H1 (cell line): ENCODE measurements at regions not wholly inside any gene's neighbourhood (a gene's known extent, or its start where the extent isn't known, plus 50 kb on each side); places are given as distances from the start of the nearest gene placed in this dataset.

Experiments used
- CTCF ChIA-PET: fragments of 300-600 bp; sonication (Branson Sonifier 250); formaldehyde crosslinking; loops from one replicate; lab custom pipeline; 2021; ENCODE audit not compliant: partially characterized antibody; lab: Charles Lee
- POLR2A ChIA-PET: fragments of 300-600 bp; sonication (Branson Sonifier 250); formaldehyde crosslinking; loops from one replicate; lab custom pipeline; 2021; ENCODE audit warnings: inconsistent platforms; ENCODE audit not compliant: partially characterized antibody; lab: Charles Lee
- DNase-seq, 2 experiments: peaks; one replicate each; pipeline versions ENCODE4 v3.0.0 to v3.0.0-alpha.2; 2010 to 2022; ENCODE audit warnings: low spot score in 2 of 2, low read depth in 1 of 2, mixed read lengths in 1 of 2
- FAIRE-seq: peaks from 2 replicates; lab custom pipeline; 2011; peaks lifted over from hg19 to GRCh38; lab: Jason Lieb, UNC
- H2AFZ ChIP-seq: 2 replicates; pipeline ENCODE4 v1.8.1; 2012; ENCODE audit warnings: low read length, inconsistent platforms
- H2AK5ac ChIP-seq: 2 replicates; pipeline ENCODE4 v1.6.1; 2013; ENCODE audit warnings: low read depth, low read length
- H2BK120ac ChIP-seq: replicated peaks from 2 replicates; pipeline ENCODE3; 2013; ENCODE audit warnings: low read depth, low read length, inconsistent platforms
- H2BK12ac ChIP-seq: 2 replicates; pipeline ENCODE4 v1.6.1; 2013; ENCODE audit warnings: low read depth, low read length
- H2BK15ac ChIP-seq: 2 replicates; pipeline ENCODE4 v1.6.1; 2013; ENCODE audit warnings: low read length
- H2BK20ac ChIP-seq: 2 replicates; pipeline ENCODE4 v1.6.1; 2013; ENCODE audit warnings: low read length
- H2BK5ac ChIP-seq: 2 replicates; pipeline ENCODE4 v1.6.1; 2013; ENCODE audit warnings: low read depth, low read length
- H3K14ac ChIP-seq: 2 replicates; pipeline ENCODE4 v1.6.1; 2013; ENCODE audit warnings: inconsistent platforms; ENCODE audit not compliant: insufficient read length
- H3K18ac ChIP-seq: 2 replicates; pipeline ENCODE4 v1.6.1; 2013; ENCODE audit warnings: low read length; ENCODE audit errors: extremely low read depth
- H3K23ac ChIP-seq: 2 replicates; pipeline ENCODE4 v1.6.1; 2013; ENCODE audit warnings: inconsistent platforms; ENCODE audit not compliant: insufficient read length
- H3K23me2 ChIP-seq: 2 replicates; pipeline ENCODE4 v1.6.1; 2013; ENCODE audit warnings: low read depth, low read length
- H3K27ac ChIP-seq: 2 replicates; pipeline ENCODE4 v1.6.1; 2011; ENCODE audit warnings: low read depth, low read length, inconsistent platforms
- H3K27me3 ChIP-seq, 4 experiments: replicated peaks in 1 of 4; 1 replicate in 1 of 4; 2 replicates in 3 of 4; pipeline versions ENCODE4 v1.6.1 to v1.8.1; 2011 to 2013; ENCODE audit warnings: low read length in 3 of 4, mild to moderate bottlenecking in 3 of 4, inconsistent platforms in 2 of 4, mixed read lengths in 2 of 4, moderate library complexity in 1 of 4; ENCODE audit not compliant: control insufficient read depth in 3 of 4, insufficient read depth in 3 of 4; ENCODE audit errors: extremely low read depth in 1 of 4
- H3K36me3 ChIP-seq, 4 experiments: 2 replicates each; pipeline versions ENCODE4 v1.6.1 to v1.8.1; 2011 to 2013; ENCODE audit warnings: mild to moderate bottlenecking in 4 of 4, low read length in 3 of 4, moderate library complexity in 2 of 4, control low read depth in 1 of 4, inconsistent platforms in 1 of 4; ENCODE audit not compliant: insufficient read depth in 4 of 4, control insufficient read depth in 2 of 4
- H3K4ac ChIP-seq: replicated peaks from 2 replicates; pipeline ENCODE3; 2013; ENCODE audit warnings: low read length, low read depth, mixed read lengths, inconsistent platforms; ENCODE audit not compliant: insufficient read length
- H3K4me1 ChIP-seq, 4 experiments: replicated peaks in 1 of 4; 1 replicate in 1 of 4; 2 replicates in 3 of 4; pipeline versions ENCODE4 v1.6.1 to v1.8.1; 2011 to 2013; ENCODE audit warnings: low read length in 3 of 4, inconsistent platforms in 2 of 4, mixed read lengths in 1 of 4; ENCODE audit not compliant: insufficient read depth in 4 of 4, control insufficient read depth in 3 of 4
- H3K4me2 ChIP-seq, 2 experiments: 2 replicates each; pipeline versions ENCODE4 v1.6.1 to v1.8.1; 2011 to 2013; ENCODE audit warnings: low read depth in 2 of 2, low read length in 2 of 2, control low read depth in 1 of 2, inconsistent platforms in 1 of 2, mild to moderate bottlenecking in 1 of 2; ENCODE audit not compliant: insufficient read depth in 1 of 2
- H3K4me3 ChIP-seq, 4 experiments: fragments of 200-600, 300-600 bp in 1 of 4; sonication (generic), shearing (Covaris generic), sonication (Bioruptor Twin) in 1 of 4; 2 replicates each; pipeline versions ENCODE4 v1.5.1 to v1.8.1; 2011 to 2016; ENCODE audit warnings: low read length in 4 of 4, low read depth in 3 of 4, control low read depth in 2 of 4, inconsistent platforms in 2 of 4, mild to moderate bottlenecking in 2 of 4, mixed read lengths in 1 of 4, moderate library complexity in 1 of 4; ENCODE audit not compliant: insufficient read depth in 2 of 4; ENCODE audit errors: extremely low read depth in 1 of 4
- H3K56ac ChIP-seq: replicated peaks from 2 replicates; pipeline ENCODE3; 2013; ENCODE audit warnings: low read depth, mild to moderate bottlenecking, mixed read lengths, low read length, inconsistent platforms; ENCODE audit not compliant: insufficient read length
- H3K79me1 ChIP-seq: 2 replicates; pipeline ENCODE4 v1.6.1; 2013; ENCODE audit warnings: low read depth, low read length, control low read depth
- H3K79me2 ChIP-seq, 2 experiments: 2 replicates each; pipeline versions ENCODE4 v1.6.1 to v1.8.1; 2012 to 2013; ENCODE audit warnings: low read length in 2 of 2, mild to moderate bottlenecking in 2 of 2, inconsistent platforms in 1 of 2; ENCODE audit not compliant: insufficient read depth in 2 of 2, control insufficient read depth in 1 of 2
- H3K9ac ChIP-seq, 4 experiments: replicated peaks in 1 of 4; 1 replicate in 1 of 4; 2 replicates in 3 of 4; pipeline versions ENCODE4 v1.6.1 to v1.8.1; 2011 to 2013; ENCODE audit warnings: low read depth in 3 of 4, low read length in 3 of 4, control low read depth in 2 of 4, mild to moderate bottlenecking in 2 of 4, moderate library complexity in 2 of 4, inconsistent platforms in 1 of 4; ENCODE audit errors: extremely low read depth in 1 of 4
- H3K9me3 ChIP-seq, 2 experiments: 2 replicates each; pipeline versions ENCODE4 v1.6.1 to v1.8.1; 2012 to 2013; ENCODE audit warnings: mild to moderate bottlenecking in 2 of 2, moderate library complexity in 2 of 2, control low read depth in 1 of 2, inconsistent platforms in 1 of 2, low read depth in 1 of 2, low read length in 1 of 2, mixed read lengths in 1 of 2; ENCODE audit not compliant: insufficient read depth in 2 of 2
- H4K20me1 ChIP-seq, 2 experiments: replicated peaks in 1 of 2; 2 replicates each; pipeline versions ENCODE3 to v1.8.1; 2011 to 2013; ENCODE audit warnings: inconsistent platforms in 2 of 2, low read length in 2 of 2, mild to moderate bottlenecking in 1 of 2; ENCODE audit not compliant: insufficient read depth in 2 of 2, control insufficient read depth in 1 of 2
- H4K5ac ChIP-seq: 2 replicates; pipeline ENCODE4 v1.6.1; 2013; ENCODE audit warnings: low read length, low read depth, mixed read lengths, inconsistent platforms; ENCODE audit not compliant: insufficient read length
- H4K8ac ChIP-seq: 2 replicates; pipeline ENCODE4 v1.8.0; 2013; ENCODE audit warnings: mild to moderate bottlenecking, moderate library complexity, low read length, inconsistent platforms; ENCODE audit not compliant: insufficient read depth; ENCODE audit errors: extremely low read depth
- H4K91ac ChIP-seq: replicated peaks from 2 replicates; pipeline ENCODE3; 2013; ENCODE audit warnings: low read length, mixed read lengths, inconsistent platforms; ENCODE audit not compliant: insufficient read length
- BACH1 ChIP-seq: IDR thresholded peaks from 2 replicates; pipeline ENCODE4 v1.6.1; 2012; ENCODE audit warnings: low read length, improper control_type of control experiment
- CBX8 ChIP-seq: fragments of 300-800, 300-1000 bp; sonication (generic); IDR thresholded peaks from 2 replicates; pipeline ENCODE4 v1.7.1; 2016; ENCODE audit warnings: low read depth, low read length, borderline replicate concordance
- JUN ChIP-seq: IDR thresholded peaks from 2 replicates; pipeline ENCODE4 v1.6.1; 2011; ENCODE audit warnings: low read depth, mild to moderate bottlenecking, improper control_type of control experiment, low read length
- JUND ChIP-seq: IDR thresholded peaks from 2 replicates; pipeline ENCODE4 v1.6.1; 2011; ENCODE audit warnings: mild to moderate bottlenecking, improper control_type of control experiment, low read length
- NRF1 ChIP-seq: IDR thresholded peaks from 2 replicates; pipeline ENCODE4 v1.6.1; 2011; ENCODE audit warnings: mild to moderate bottlenecking, low read depth, low read length, improper control_type of control experiment
- RFX5 ChIP-seq: IDR thresholded peaks from 2 replicates; pipeline ENCODE4 v1.6.1; 2011; ENCODE audit warnings: low read depth, low read length, improper control_type of control experiment, borderline replicate concordance
- SRF ChIP-seq: IDR thresholded peaks from 2 replicates; pipeline ENCODE4 v1.6.1; 2011; ENCODE audit warnings: mild to moderate bottlenecking, low read depth, low read length, moderate library complexity
- WGBS, 2 experiments: shearing (Covaris generic) in 1 of 2; methylation state at CpG; one replicate each; pipeline versions ENCODE4 v1.1.6 to v1.1.7; 2013 to 2015; ENCODE audit warnings: low lambda C conversion rate in 2 of 2, mixed read lengths in 2 of 2, inconsistent platforms in 1 of 2, low coverage in 1 of 2, missing lambda C conversion rate in 1 of 2; ENCODE audit not compliant: insufficient replicate concordance in 2 of 2, insufficient coverage in 1 of 2, insufficient read length in 1 of 2; ENCODE audit errors: extremely low coverage in 1 of 2, missing lambda C conversion rate in 1 of 2; 5-methylcytosine and 5-hydroxymethylcytosine counted together

- Histone ChIP-seq H3K27me3 (no peaks in the 10 kb centered on the region), H2AK5ac (no peak overlapping the region), H2BK15ac (0 out of 2 replicates have a peak overlapping the region, but pooled peaks have one; percentile 63), H3K23me2 (no peaks in the 10 kb centered on the region), H3K4ac (no peak overlapping the region), H2AFZ (peak overlapping the region; percentile 78), H3K79me1 (no peaks in the 10 kb centered on the region), H3K36me3 (no peaks in the 10 kb centered on the region), H3K4me2 (no peak overlapping the region), H3K23ac (no peak overlapping the region), H3K27ac (no peak overlapping the region), H2BK120ac (peak overlapping the region; percentile 92), H3K18ac (no peak overlapping the region), H4K20me1 (no peaks in the 10 kb centered on the region), H3K14ac (no peak overlapping the region), H4K8ac (no peak overlapping the region), H4K5ac (peak overlapping the region; percentile 15), H4K91ac (no peak overlapping the region), H3K4me3 (no peak overlapping the region), H3K56ac (no peak overlapping the region), H3K4me1 (peaks cover 0 to 4% (median 2%) of the 10 kb centered on the region in 4 experiments; a peak in 1 of 7 replicates), H2BK20ac (no peak overlapping the region), H3K79me2 (no peaks in the 10 kb centered on the region), H3K9me3 (no peaks in the 10 kb centered on the region; a peak in 1 of 4 replicates), H2BK12ac (no peak overlapping the region), H2BK5ac (no peak overlapping the region), H3K9ac (no peak overlapping the region)
- 88% methylated on average over 5 of the region's 5 CpGs; no CpG with 5 or more reads in 1 of the 2 experiments for WGBS, 2 experiments
- DNase-seq (no peak), FAIRE-seq (no peak)
- ChIA-PET POLR2A (no interaction called here), CTCF (no interaction called here)
- no peak for TF ChIP-seq JUN
- no peak for TF ChIP-seq SRF
- TF ChIP-seq RFX5: no peak
- TF ChIP-seq CBX8: no peak
- no peak for TF ChIP-seq JUND
- TF ChIP-seq BACH1: no peak
- TF ChIP-seq NRF1: no peak
These were observed 185.1 kb upstream of the ELAVL2 start for GRCh38 chr9:24011009-24011717.
